Smooth muscle cell (in vitro differentiated cells): ENCODE measurements at regions not wholly inside any gene's neighbourhood (a gene's known extent, or its start where the extent isn't known, plus 50 kb on each side); places are given as distances from the start of the nearest gene placed in this dataset.

ENCODE experiments used
- DNase-seq: peaks from one replicate; lab custom pipeline; 2025; ENCODE audit not compliant: unreplicated experiment; lab: John Stamatoyannopoulos, UW
- H2AFZ ChIP-seq: fragments of 200-600 bp; sonication (generic); 2 replicates; pipeline ENCODE4 v1.6.0; 2016; ENCODE audit warnings: antibody characterized with exemption, low read depth, mild to moderate bottlenecking
- H3F3A ChIP-seq: fragments of 200-600 bp; sonication (generic); 2 replicates; pipeline ENCODE4 v1.6.0; 2017; ENCODE audit warnings: antibody characterized with exemption, low read depth
- H3K27ac ChIP-seq: fragments of 200-600 bp; sonication (generic); 2 replicates; pipeline ENCODE4 v1.5.1; 2016; ENCODE audit warnings: low read depth, mild to moderate bottlenecking
- H3K27me3 ChIP-seq: fragments of 200-600 bp; sonication (generic); 2 replicates; pipeline ENCODE4 v1.6.1; 2016; ENCODE audit warnings: low read depth, mild to moderate bottlenecking
- H3K36me3 ChIP-seq: fragments of 200-600 bp; sonication (generic); 2 replicates; pipeline ENCODE4 v1.5.1; 2016; ENCODE audit warnings: low read depth
- H3K4me1 ChIP-seq: fragments of 200-600 bp; sonication (generic); 2 replicates; pipeline ENCODE4 v1.5.1; 2016; ENCODE audit warnings: low read depth
- H3K4me2 ChIP-seq: fragments of 200-600 bp; sonication (generic); 2 replicates; pipeline ENCODE4 v1.6.0; 2016; ENCODE audit warnings: mild to moderate bottlenecking
- H3K4me3 ChIP-seq: fragments of 200-600 bp; sonication (generic); 2 replicates; pipeline ENCODE4 v1.5.1; 2016; ENCODE audit warnings: mild to moderate bottlenecking
- H3K79me2 ChIP-seq: fragments of 200-600 bp; sonication (generic); 2 replicates; pipeline ENCODE4 v1.6.0; 2016; ENCODE audit warnings: low read depth, mild to moderate bottlenecking
- H3K9ac ChIP-seq: fragments of 200-600 bp; sonication (generic); 2 replicates; pipeline ENCODE4 v1.6.0; 2016; ENCODE audit warnings: low read depth
- H3K9me3 ChIP-seq: fragments of 200-600 bp; sonication (generic); replicated peaks from 2 replicates; pipeline ENCODE4 v1.5.1; 2016; ENCODE audit warnings: low read depth
- H4K20me1 ChIP-seq: fragments of 200-600 bp; sonication (generic); 2 replicates; pipeline ENCODE4 v1.6.0; 2016; ENCODE audit warnings: low read depth
- CTCF ChIP-seq: fragments of 200-600 bp; sonication (generic); IDR thresholded peaks from 2 replicates; pipeline ENCODE4 v1.5.1; 2017; ENCODE audit warnings: borderline replicate concordance, mild to moderate bottlenecking, antibody characterized with exemption; ENCODE audit not compliant: insufficient read depth, poor library complexity, severe bottlenecking
- WGBS: methylation state at CpG from one replicate; pipeline ENCODE4 v1.1.7; 2016; ENCODE audit warnings: low lambda C conversion rate; 5-methylcytosine and 5-hydroxymethylcytosine counted together

- H3K4me2 ChIP-seq = no peak overlapping the region
- H3F3A ChIP-seq = no peaks in the 10 kb centered on the region
- WGBS = 87% methylated on average over 7 of the region's 7 CpGs
- no peak overlapping the region for H3K4me3 ChIP-seq
- no peaks in the 10 kb centered on the region for H3K27me3 ChIP-seq
- no peak overlapping the region for H3K9ac ChIP-seq
- H2AFZ ChIP-seq = no peak overlapping the region
- H3K36me3 ChIP-seq = no peaks in the 10 kb centered on the region
- no peak for DNase-seq
- no peak for TF ChIP-seq CTCF
- no peak overlapping the region for H3K27ac ChIP-seq
- H4K20me1 ChIP-seq = no peaks in the 10 kb centered on the region
- no peaks in the 10 kb centered on the region for H3K4me1 ChIP-seq
- H3K9me3 ChIP-seq = no peaks in the 10 kb centered on the region
- H3K79me2 ChIP-seq = no peaks in the 10 kb centered on the region
Measured at GRCh38 chr2:175864137-175864850, 137.8 kb downstream of the LNPK start.

DNA sequence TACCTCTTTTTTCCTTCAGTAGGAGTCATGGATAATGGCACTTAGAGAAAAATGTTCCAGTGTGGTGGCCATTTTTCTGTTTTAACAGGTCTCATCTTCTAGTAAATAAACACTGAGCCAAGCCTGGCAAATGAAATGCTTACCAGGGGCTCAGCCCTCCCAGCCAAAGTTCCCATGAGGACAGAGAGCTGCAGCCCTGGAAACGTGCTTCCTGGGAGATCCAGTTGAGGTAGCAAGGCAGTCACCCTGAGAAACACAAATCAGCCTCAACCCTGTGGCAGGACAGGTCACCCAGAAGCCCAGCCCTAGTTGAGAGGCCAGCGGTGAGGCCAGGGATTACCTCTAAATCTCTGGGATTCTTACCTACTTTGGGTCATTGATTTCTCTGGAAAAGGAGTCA is 140.1 kb downstream of the LNPK start:
- Histone ChIP-seq H3K9ac (no peak overlapping the region), H3K4me1 (no peaks in the 10 kb centered on the region), H2AFZ (no peak overlapping the region), H3K27me3 (no peaks in the 10 kb centered on the region), H3K27ac (no peak overlapping the region), H3F3A (no peaks in the 10 kb centered on the region), H3K9me3 (no peaks in the 10 kb centered on the region), H3K4me2 (no peak overlapping the region), H4K20me1 (no peaks in the 10 kb centered on the region), H3K79me2 (no peaks in the 10 kb centered on the region), H3K36me3 (no peaks in the 10 kb centered on the region), H3K4me3 (no peak overlapping the region)
- DNase-seq = no peak
- no peak for TF ChIP-seq CTCF
- 80% methylated on average over 2 of the region's 2 CpGs for WGBS

DNA sequence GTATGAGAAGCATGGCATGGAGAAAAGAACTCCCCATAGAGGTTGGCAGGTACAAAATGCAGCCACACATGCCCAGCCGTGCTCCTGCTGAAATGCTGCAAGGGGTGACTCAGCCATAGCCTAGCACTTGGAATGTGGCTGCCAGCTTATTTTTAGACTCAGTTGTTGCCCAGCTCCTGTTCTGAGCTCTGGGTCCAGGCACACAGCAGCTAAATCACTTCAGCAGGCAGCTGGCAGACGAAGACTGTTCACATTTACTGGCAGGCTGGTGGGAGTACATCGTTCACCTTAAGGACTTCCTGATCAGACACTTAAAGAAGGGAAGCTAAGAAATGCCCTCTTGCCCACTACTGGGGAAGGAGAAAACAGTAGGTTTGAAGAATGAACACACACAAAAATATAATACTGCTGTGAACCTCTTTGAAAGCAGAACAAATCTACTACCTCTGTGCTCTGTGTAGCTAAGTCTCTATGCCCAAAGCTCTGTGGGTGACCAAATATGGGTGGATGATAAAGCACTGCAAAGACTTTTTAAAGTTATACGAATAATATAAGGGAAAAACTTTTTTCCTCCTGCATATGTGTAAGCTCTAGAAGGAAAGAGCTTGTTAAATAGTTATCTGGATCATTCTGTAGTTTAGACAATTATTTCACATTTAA is 146.1 kb downstream of the LNPK start:
- Histone ChIP-seq H4K20me1 (no peaks in the 10 kb centered on the region), H3K36me3 (no peaks in the 10 kb centered on the region), H3K4me1 (peaks cover 19% of the 10 kb centered on the region), H3K27me3 (no peaks in the 10 kb centered on the region), H3K79me2 (no peaks in the 10 kb centered on the region), H2AFZ (peak overlapping the region; percentile 11), H3F3A (no peaks in the 10 kb centered on the region), H3K9ac (no peak overlapping the region), H3K9me3 (no peaks in the 10 kb centered on the region), H3K4me3 (no peak overlapping the region), H3K4me2 (peak overlapping the region; percentile 14), H3K27ac (no peak overlapping the region)
- DNase-seq = no peak
- no peak for TF ChIP-seq CTCF
- 43% methylated on average over 4 of the region's 4 CpGs for WGBS
